ENCODE measurements at regions not wholly inside any gene's neighbourhood (a gene's known extent, or its start where the extent isn't known, plus 50 kb on each side); places are given as distances from the start of the nearest gene placed in this dataset.

- TF ChIP-seq POLR2A (IDR thresholded peaks at IDR 0.05) (no peak), CTCF (IDR thresholded peaks at IDR 0.05) (no peak)
Observed at GRCh38 chr13:111926501-111927180, 140.3 kb upstream of the SOX1 start.
